Gastroesophageal sphincter (tissue), 3 donors: ENCODE measurements at regions not wholly inside any gene's neighbourhood (a gene's known extent, or its start where the extent isn't known, plus 50 kb on each side); places are given as distances from the start of the nearest gene placed in this dataset.

Source experiments
- EP300 ChIP-seq: sonication (generic); formaldehyde crosslinking; IDR thresholded peaks from one replicate; pipeline ENCODE4 v1.6.1; 2017; ENCODE audit warnings: antibody characterized with exemption, mild to moderate bottlenecking
- POLR2A ChIP-seq, 2 donors: fragments of 450-650 bp; IDR thresholded peaks; one replicate each; pipeline ENCODE4 v1.6.1; 2017; ENCODE audit warnings: antibody characterized with exemption in 2 of 2, mild to moderate bottlenecking in 2 of 2, moderate library complexity in 1 of 2
- TF ChIP-seq, protein P1 (sequence below), 4 experiments: fragments of 200-600 bp in 2 of 4; fragments of 450-650 bp in 2 of 4; sonication (generic) in 1 of 4; IDR thresholded peaks; one replicate each; pipeline ENCODE4 v1.5.1; 2017 to 2019; ENCODE audit warnings: antibody characterized with exemption in 4 of 4, mild to moderate bottlenecking in 2 of 4, moderate library complexity in 2 of 4

DNA sequence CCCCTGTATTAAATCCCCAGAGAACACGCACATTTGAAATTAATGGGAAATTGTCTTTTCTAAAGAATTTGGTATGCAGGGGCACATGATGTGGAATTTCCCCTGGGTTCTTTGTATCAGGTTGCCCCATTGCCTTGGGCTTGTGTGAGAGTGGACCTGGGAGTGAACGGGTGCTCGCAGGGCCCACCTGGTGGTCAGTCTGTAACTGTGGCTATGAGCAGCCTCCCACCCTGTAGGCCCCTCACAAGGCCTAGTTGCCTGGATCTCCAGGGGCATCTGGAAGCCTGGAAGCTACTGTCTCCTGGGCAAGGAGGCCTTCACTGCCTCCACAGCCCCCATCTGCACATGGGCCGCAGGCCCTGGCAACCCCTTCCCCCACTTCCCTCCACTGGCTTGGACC lies 96.7 kb downstream of the SLC25A47 start:
- TF ChIP-seq, protein P1, sequence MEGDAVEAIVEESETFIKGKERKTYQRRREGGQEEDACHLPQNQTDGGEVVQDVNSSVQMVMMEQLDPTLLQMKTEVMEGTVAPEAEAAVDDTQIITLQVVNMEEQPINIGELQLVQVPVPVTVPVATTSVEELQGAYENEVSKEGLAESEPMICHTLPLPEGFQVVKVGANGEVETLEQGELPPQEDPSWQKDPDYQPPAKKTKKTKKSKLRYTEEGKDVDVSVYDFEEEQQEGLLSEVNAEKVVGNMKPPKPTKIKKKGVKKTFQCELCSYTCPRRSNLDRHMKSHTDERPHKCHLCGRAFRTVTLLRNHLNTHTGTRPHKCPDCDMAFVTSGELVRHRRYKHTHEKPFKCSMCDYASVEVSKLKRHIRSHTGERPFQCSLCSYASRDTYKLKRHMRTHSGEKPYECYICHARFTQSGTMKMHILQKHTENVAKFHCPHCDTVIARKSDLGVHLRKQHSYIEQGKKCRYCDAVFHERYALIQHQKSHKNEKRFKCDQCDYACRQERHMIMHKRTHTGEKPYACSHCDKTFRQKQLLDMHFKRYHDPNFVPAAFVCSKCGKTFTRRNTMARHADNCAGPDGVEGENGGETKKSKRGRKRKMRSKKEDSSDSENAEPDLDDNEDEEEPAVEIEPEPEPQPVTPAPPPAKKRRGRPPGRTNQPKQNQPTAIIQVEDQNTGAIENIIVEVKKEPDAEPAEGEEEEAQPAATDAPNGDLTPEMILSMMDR (IDR thresholded peaks at IDR 0.05) = no peak
- TF ChIP-seq EP300 = no peak
- no peak for TF ChIP-seq POLR2A (IDR thresholded peaks at IDR 0.05)
